COR-L47 (cell line): ENCODE measurements at regions not wholly inside any gene's neighbourhood (a gene's known extent, or its start where the extent isn't known, plus 50 kb on each side); places are given as distances from the start of the nearest gene placed in this dataset.

Experiments used
- DNase-seq: peaks from one replicate; lab custom pipeline; 2025; lab: John Stamatoyannopoulos, UW

GRCh38 chr2:21395366-21395765 lies 271.6 kb downstream of the TDRD15 start:
- peak; percentile 3 for DNase-seq

GRCh38 chr2:21396252-21396651 lies 272.5 kb downstream of the TDRD15 start:
- DNase-seq, result no peak

GRCh38 chr2:21401022-21401698 lies 277.4 kb downstream of the TDRD15 start:
- DNase-seq, result no peak

- no peak for DNase-seq
Observed at GRCh38 chr2:21404137-21404536, 280.4 kb downstream of the TDRD15 start.

GRCh38 chr2:21404827-21405625 lies 281.3 kb downstream of the TDRD15 start:
- no peak for DNase-seq

- DNase-seq, result no peak
Observed at GRCh38 chr2:21406386-21406785, 282.6 kb downstream of the TDRD15 start.

GRCh38 chr2:21406911-21407310 lies 283.1 kb downstream of the TDRD15 start:
- no peak for DNase-seq

GRCh38 chr2:21407851-21408250 lies 284.1 kb downstream of the TDRD15 start:
- no peak for DNase-seq

GRCh38 chr2:21411741-21412140 lies 288.0 kb downstream of the TDRD15 start:
- DNase-seq, result no peak

GRCh38 chr2:21412944-21413443 lies 289.2 kb downstream of the TDRD15 start:
- DNase-seq, result peak; percentile 16

- DNase-seq, result no peak
Observed at GRCh38 chr2:21415234-21415633, 291.5 kb downstream of the TDRD15 start.

GRCh38 chr2:21416226-21416625 lies 292.5 kb downstream of the TDRD15 start:
- DNase-seq, result no peak

GRCh38 chr2:21418456-21418855 lies 294.7 kb downstream of the TDRD15 start:
- no peak for DNase-seq

GRCh38 chr2:21420553-21421335 lies 297.0 kb downstream of the TDRD15 start:
- DNase-seq, result no peak

- DNase-seq, result peak; percentile 37
Observed at GRCh38 chr2:21422050-21422449, 298.3 kb downstream of the TDRD15 start.

- peak; percentile 16 for DNase-seq
Observed at GRCh38 chr2:21422724-21423522, 299.2 kb downstream of the TDRD15 start.

- DNase-seq, result no peak
Observed at GRCh38 chr2:21423854-21424253, 300.1 kb downstream of the TDRD15 start.

- no peak for DNase-seq
Observed at GRCh38 chr2:21424375-21424774, 300.6 kb downstream of the TDRD15 start.

GRCh38 chr2:21427606-21428005 lies 303.8 kb downstream of the TDRD15 start:
- DNase-seq, result no peak

GRCh38 chr2:21428754-21429153 lies 305.0 kb downstream of the TDRD15 start:
- no peak for DNase-seq

- no peak for DNase-seq
Observed at GRCh38 chr2:21429747-21430146, 306.0 kb downstream of the TDRD15 start.

- DNase-seq, result no peak
Observed at GRCh38 chr2:21431078-21431477, 307.3 kb downstream of the TDRD15 start.
